H1 (cell line): ENCODE measurements at regions not wholly inside any gene's neighbourhood (a gene's known extent, or its start where the extent isn't known, plus 50 kb on each side); places are given as distances from the start of the nearest gene placed in this dataset.

Experiments
- CTCF ChIA-PET: fragments of 300-600 bp; sonication (Branson Sonifier 250); formaldehyde crosslinking; loops from one replicate; lab custom pipeline; 2021; ENCODE audit not compliant: partially characterized antibody; lab: Charles Lee
- POLR2A ChIA-PET: fragments of 300-600 bp; sonication (Branson Sonifier 250); formaldehyde crosslinking; loops from one replicate; lab custom pipeline; 2021; ENCODE audit warnings: inconsistent platforms; ENCODE audit not compliant: partially characterized antibody; lab: Charles Lee
- DNase-seq, 2 experiments: peaks; one replicate each; pipeline versions ENCODE4 v3.0.0 to v3.0.0-alpha.2; 2010 to 2022; ENCODE audit warnings: low spot score in 2 of 2, low read depth in 1 of 2, mixed read lengths in 1 of 2
- FAIRE-seq: peaks from 2 replicates; lab custom pipeline; 2011; peaks lifted over from hg19 to GRCh38; lab: Jason Lieb, UNC
- H2AFZ ChIP-seq: 2 replicates; pipeline ENCODE4 v1.8.1; 2012; ENCODE audit warnings: low read length, inconsistent platforms
- H2AK5ac ChIP-seq: 2 replicates; pipeline ENCODE4 v1.6.1; 2013; ENCODE audit warnings: low read depth, low read length
- H2BK120ac ChIP-seq: replicated peaks from 2 replicates; pipeline ENCODE3; 2013; ENCODE audit warnings: low read depth, low read length, inconsistent platforms
- H2BK12ac ChIP-seq: 2 replicates; pipeline ENCODE4 v1.6.1; 2013; ENCODE audit warnings: low read depth, low read length
- H2BK15ac ChIP-seq: 2 replicates; pipeline ENCODE4 v1.6.1; 2013; ENCODE audit warnings: low read length
- H2BK20ac ChIP-seq: 2 replicates; pipeline ENCODE4 v1.6.1; 2013; ENCODE audit warnings: low read length
- H2BK5ac ChIP-seq: 2 replicates; pipeline ENCODE4 v1.6.1; 2013; ENCODE audit warnings: low read depth, low read length
- H3K14ac ChIP-seq: 2 replicates; pipeline ENCODE4 v1.6.1; 2013; ENCODE audit warnings: inconsistent platforms; ENCODE audit not compliant: insufficient read length
- H3K18ac ChIP-seq: 2 replicates; pipeline ENCODE4 v1.6.1; 2013; ENCODE audit warnings: low read length; ENCODE audit errors: extremely low read depth
- H3K23ac ChIP-seq: 2 replicates; pipeline ENCODE4 v1.6.1; 2013; ENCODE audit warnings: inconsistent platforms; ENCODE audit not compliant: insufficient read length
- H3K23me2 ChIP-seq: 2 replicates; pipeline ENCODE4 v1.6.1; 2013; ENCODE audit warnings: low read depth, low read length
- H3K27ac ChIP-seq: 2 replicates; pipeline ENCODE4 v1.6.1; 2011; ENCODE audit warnings: low read depth, low read length, inconsistent platforms
- H3K27me3 ChIP-seq, 4 experiments: replicated peaks in 1 of 4; 1 replicate in 1 of 4; 2 replicates in 3 of 4; pipeline versions ENCODE4 v1.6.1 to v1.8.1; 2011 to 2013; ENCODE audit warnings: low read length in 3 of 4, mild to moderate bottlenecking in 3 of 4, inconsistent platforms in 2 of 4, mixed read lengths in 2 of 4, moderate library complexity in 1 of 4; ENCODE audit not compliant: control insufficient read depth in 3 of 4, insufficient read depth in 3 of 4; ENCODE audit errors: extremely low read depth in 1 of 4
- H3K36me3 ChIP-seq, 4 experiments: 2 replicates each; pipeline versions ENCODE4 v1.6.1 to v1.8.1; 2011 to 2013; ENCODE audit warnings: mild to moderate bottlenecking in 4 of 4, low read length in 3 of 4, moderate library complexity in 2 of 4, control low read depth in 1 of 4, inconsistent platforms in 1 of 4; ENCODE audit not compliant: insufficient read depth in 4 of 4, control insufficient read depth in 2 of 4
- H3K4ac ChIP-seq: replicated peaks from 2 replicates; pipeline ENCODE3; 2013; ENCODE audit warnings: low read length, low read depth, mixed read lengths, inconsistent platforms; ENCODE audit not compliant: insufficient read length
- H3K4me1 ChIP-seq, 4 experiments: replicated peaks in 1 of 4; 1 replicate in 1 of 4; 2 replicates in 3 of 4; pipeline versions ENCODE4 v1.6.1 to v1.8.1; 2011 to 2013; ENCODE audit warnings: low read length in 3 of 4, inconsistent platforms in 2 of 4, mixed read lengths in 1 of 4; ENCODE audit not compliant: insufficient read depth in 4 of 4, control insufficient read depth in 3 of 4
- H3K4me2 ChIP-seq, 2 experiments: 2 replicates each; pipeline versions ENCODE4 v1.6.1 to v1.8.1; 2011 to 2013; ENCODE audit warnings: low read depth in 2 of 2, low read length in 2 of 2, control low read depth in 1 of 2, inconsistent platforms in 1 of 2, mild to moderate bottlenecking in 1 of 2; ENCODE audit not compliant: insufficient read depth in 1 of 2
- H3K4me3 ChIP-seq, 4 experiments: fragments of 200-600, 300-600 bp in 1 of 4; sonication (generic), shearing (Covaris generic), sonication (Bioruptor Twin) in 1 of 4; 2 replicates each; pipeline versions ENCODE4 v1.5.1 to v1.8.1; 2011 to 2016; ENCODE audit warnings: low read length in 4 of 4, low read depth in 3 of 4, control low read depth in 2 of 4, inconsistent platforms in 2 of 4, mild to moderate bottlenecking in 2 of 4, mixed read lengths in 1 of 4, moderate library complexity in 1 of 4; ENCODE audit not compliant: insufficient read depth in 2 of 4; ENCODE audit errors: extremely low read depth in 1 of 4
- H3K56ac ChIP-seq: replicated peaks from 2 replicates; pipeline ENCODE3; 2013; ENCODE audit warnings: low read depth, mild to moderate bottlenecking, mixed read lengths, low read length, inconsistent platforms; ENCODE audit not compliant: insufficient read length
- H3K79me1 ChIP-seq: 2 replicates; pipeline ENCODE4 v1.6.1; 2013; ENCODE audit warnings: low read depth, low read length, control low read depth
- H3K79me2 ChIP-seq, 2 experiments: 2 replicates each; pipeline versions ENCODE4 v1.6.1 to v1.8.1; 2012 to 2013; ENCODE audit warnings: low read length in 2 of 2, mild to moderate bottlenecking in 2 of 2, inconsistent platforms in 1 of 2; ENCODE audit not compliant: insufficient read depth in 2 of 2, control insufficient read depth in 1 of 2
- H3K9ac ChIP-seq, 4 experiments: replicated peaks in 1 of 4; 1 replicate in 1 of 4; 2 replicates in 3 of 4; pipeline versions ENCODE4 v1.6.1 to v1.8.1; 2011 to 2013; ENCODE audit warnings: low read depth in 3 of 4, low read length in 3 of 4, control low read depth in 2 of 4, mild to moderate bottlenecking in 2 of 4, moderate library complexity in 2 of 4, inconsistent platforms in 1 of 4; ENCODE audit errors: extremely low read depth in 1 of 4
- H3K9me3 ChIP-seq, 2 experiments: 2 replicates each; pipeline versions ENCODE4 v1.6.1 to v1.8.1; 2012 to 2013; ENCODE audit warnings: mild to moderate bottlenecking in 2 of 2, moderate library complexity in 2 of 2, control low read depth in 1 of 2, inconsistent platforms in 1 of 2, low read depth in 1 of 2, low read length in 1 of 2, mixed read lengths in 1 of 2; ENCODE audit not compliant: insufficient read depth in 2 of 2
- H4K20me1 ChIP-seq, 2 experiments: replicated peaks in 1 of 2; 2 replicates each; pipeline versions ENCODE3 to v1.8.1; 2011 to 2013; ENCODE audit warnings: inconsistent platforms in 2 of 2, low read length in 2 of 2, mild to moderate bottlenecking in 1 of 2; ENCODE audit not compliant: insufficient read depth in 2 of 2, control insufficient read depth in 1 of 2
- H4K5ac ChIP-seq: 2 replicates; pipeline ENCODE4 v1.6.1; 2013; ENCODE audit warnings: low read length, low read depth, mixed read lengths, inconsistent platforms; ENCODE audit not compliant: insufficient read length
- H4K8ac ChIP-seq: 2 replicates; pipeline ENCODE4 v1.8.0; 2013; ENCODE audit warnings: mild to moderate bottlenecking, moderate library complexity, low read length, inconsistent platforms; ENCODE audit not compliant: insufficient read depth; ENCODE audit errors: extremely low read depth
- H4K91ac ChIP-seq: replicated peaks from 2 replicates; pipeline ENCODE3; 2013; ENCODE audit warnings: low read length, mixed read lengths, inconsistent platforms; ENCODE audit not compliant: insufficient read length
- RAD21 ChIP-seq, 2 experiments: IDR thresholded peaks in 1 of 2; conservative IDR thresholded peaks in 1 of 2; 2 replicates each; pipeline ENCODE4 v1.6.1; 2011; ENCODE audit warnings: low read depth in 2 of 2, low read length in 2 of 2, improper control_type of control experiment in 1 of 2, inconsistent platforms in 1 of 2, mild to moderate bottlenecking in 1 of 2, moderate library complexity in 1 of 2
- TAF7 ChIP-seq: optimal IDR thresholded peaks from 2 replicates; pipeline ENCODE3; 2011; ENCODE audit warnings: low read depth, mild to moderate bottlenecking, inconsistent platforms, low read length, moderate library complexity, borderline replicate concordance
- TCF12 ChIP-seq: IDR thresholded peaks from 2 replicates; pipeline ENCODE4 v1.6.1; 2011; ENCODE audit warnings: low read depth, mild to moderate bottlenecking, low read length
- WGBS, 2 experiments: shearing (Covaris generic) in 1 of 2; methylation state at CpG; one replicate each; pipeline versions ENCODE4 v1.1.6 to v1.1.7; 2013 to 2015; ENCODE audit warnings: low lambda C conversion rate in 2 of 2, mixed read lengths in 2 of 2, inconsistent platforms in 1 of 2, low coverage in 1 of 2, missing lambda C conversion rate in 1 of 2; ENCODE audit not compliant: insufficient replicate concordance in 2 of 2, insufficient coverage in 1 of 2, insufficient read length in 1 of 2; ENCODE audit errors: extremely low coverage in 1 of 2, missing lambda C conversion rate in 1 of 2; 5-methylcytosine and 5-hydroxymethylcytosine counted together
- TF ChIP-seq, protein P1 (sequence below), 3 experiments: IDR thresholded peaks; 1 replicate in 2 of 3; 2 replicates in 1 of 3; pipeline versions ENCODE4 v1.5.1 to v1.6.1; 2011; ENCODE audit warnings: low read length in 3 of 3, mild to moderate bottlenecking in 3 of 3, inconsistent platforms in 2 of 3, low read depth in 1 of 3, moderate library complexity in 1 of 3; ENCODE audit not compliant: insufficient read depth in 1 of 3; ENCODE audit errors: control extremely low read depth in 1 of 3

GRCh38 chr4:135371137-135371536, 1169.5 kb upstream of the PABPC4L start:
- H3K4me3 ChIP-seq: no peak overlapping the region
- no peaks in the 10 kb centered on the region for H3K79me1 ChIP-seq
- no peak overlapping the region for H3K23ac ChIP-seq
- H4K8ac ChIP-seq: no peak overlapping the region
- H2BK120ac ChIP-seq: no peak overlapping the region
- no peaks in the 10 kb centered on the region for H3K27me3 ChIP-seq
- H3K36me3 ChIP-seq: no peaks in the 10 kb centered on the region
- CTCF ChIA-PET: interaction anchor here (0.6 to 2.5 kb wide), 15 partner anchors 10 to 295 kb away, joined by 3 to 27 read pairs (median 4); no protein-coding TSS in a partner anchor
- POLR2A ChIA-PET: no interaction called here
- DNase-seq (peak; percentile 10 to 58), FAIRE-seq (no peak)
- no peak overlapping the region for H3K14ac ChIP-seq
- no peak overlapping the region for H3K18ac ChIP-seq
- 87% methylated on average over 4 of the region's 4 CpGs; no CpG with 5 or more reads in 1 of the 2 experiments for WGBS, 2 experiments
- no peak overlapping the region for H2BK20ac ChIP-seq
- no peak overlapping the region for H3K4me2 ChIP-seq
- H3K9ac ChIP-seq: no peak overlapping the region
- H3K4me1 ChIP-seq: no peaks in the 10 kb centered on the region
- H2BK15ac ChIP-seq: no peak overlapping the region
- TF ChIP-seq, protein P1, sequence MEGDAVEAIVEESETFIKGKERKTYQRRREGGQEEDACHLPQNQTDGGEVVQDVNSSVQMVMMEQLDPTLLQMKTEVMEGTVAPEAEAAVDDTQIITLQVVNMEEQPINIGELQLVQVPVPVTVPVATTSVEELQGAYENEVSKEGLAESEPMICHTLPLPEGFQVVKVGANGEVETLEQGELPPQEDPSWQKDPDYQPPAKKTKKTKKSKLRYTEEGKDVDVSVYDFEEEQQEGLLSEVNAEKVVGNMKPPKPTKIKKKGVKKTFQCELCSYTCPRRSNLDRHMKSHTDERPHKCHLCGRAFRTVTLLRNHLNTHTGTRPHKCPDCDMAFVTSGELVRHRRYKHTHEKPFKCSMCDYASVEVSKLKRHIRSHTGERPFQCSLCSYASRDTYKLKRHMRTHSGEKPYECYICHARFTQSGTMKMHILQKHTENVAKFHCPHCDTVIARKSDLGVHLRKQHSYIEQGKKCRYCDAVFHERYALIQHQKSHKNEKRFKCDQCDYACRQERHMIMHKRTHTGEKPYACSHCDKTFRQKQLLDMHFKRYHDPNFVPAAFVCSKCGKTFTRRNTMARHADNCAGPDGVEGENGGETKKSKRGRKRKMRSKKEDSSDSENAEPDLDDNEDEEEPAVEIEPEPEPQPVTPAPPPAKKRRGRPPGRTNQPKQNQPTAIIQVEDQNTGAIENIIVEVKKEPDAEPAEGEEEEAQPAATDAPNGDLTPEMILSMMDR (IDR thresholded peaks at IDR 0.05; ENCODE audit: control extremely low read depth in 1 of 3, insufficient read depth in 1 of 3, low read depth in 1 of 3, low read length in 3 of 3): peak; percentile 27 to 61 (median 57)
- TF ChIP-seq RAD21 (IDR thresholded peaks at IDR 0.05 in 1 of 2, conservative IDR thresholded peaks at IDR 0.05 in 1 of 2; ENCODE audit: low read depth in 2 of 2, low read length in 2 of 2): peak; percentile 49 to 57; a peak in 3 of 4 replicates
- TF ChIP-seq TCF12: no peak
- no peak for TF ChIP-seq TAF7
- no peak overlapping the region for H3K4ac ChIP-seq
- no peak overlapping the region for H3K27ac ChIP-seq
- H2AFZ ChIP-seq: no peak overlapping the region
- H2AK5ac ChIP-seq: no peak overlapping the region
- no peaks in the 10 kb centered on the region for H3K23me2 ChIP-seq
- no peak overlapping the region for H2BK12ac ChIP-seq
- no peak overlapping the region for H2BK5ac ChIP-seq
- no peak overlapping the region for H4K91ac ChIP-seq
- H4K5ac ChIP-seq: no peak overlapping the region
- H3K56ac ChIP-seq: no peak overlapping the region
- no peaks in the 10 kb centered on the region for H4K20me1 ChIP-seq
- 0 out of 4 replicates have a peak, but pooled peaks cover 0 to 2% of the 10 kb centered on the region in 2 experiments for H3K9me3 ChIP-seq
- no peaks in the 10 kb centered on the region for H3K79me2 ChIP-seq
